Fibroblast of villous mesenchyme (primary cell): ENCODE measurements at regions not wholly inside any gene's neighbourhood (a gene's known extent, or its start where the extent isn't known, plus 50 kb on each side); places are given as distances from the start of the nearest gene placed in this dataset.
"Not testable (repeated sequence)": the region's sequence is repeated elsewhere in the genome, so short reads cannot be mapped to it uniquely, and the experiment has no call there.

Experiments used
- DNase-seq: peaks from one replicate; pipeline ENCODE4 v3.0.0-alpha.2; 2010; ENCODE audit warnings: low read depth
- H3K4me3 ChIP-seq: 2 replicates; pipeline ENCODE4 v1.5.1; 2011; ENCODE audit warnings: low read depth, mild to moderate bottlenecking, low read length
- CTCF ChIP-seq: IDR thresholded peaks from 2 replicates; pipeline ENCODE4 v1.5.1; 2012; ENCODE audit warnings: low read depth, mild to moderate bottlenecking, low read length; ENCODE audit not compliant: insufficient read depth

GRCh38 chr14:27315947-27316346 is 718.1 kb upstream of the NOVA1 start:
- no peak for TF ChIP-seq CTCF

GRCh38 chr14:27318774-27319420 is 721.1 kb upstream of the NOVA1 start:
- no peak for TF ChIP-seq CTCF
- H3K4me3 ChIP-seq, result no peak overlapping the region
- no peak for DNase-seq

More at GRCh38 chr14:27315947-27316346, 718.1 kb upstream of the NOVA1 start:
- no peak overlapping the region for H3K4me3 ChIP-seq
- DNase-seq, result no peak

- no peak for TF ChIP-seq CTCF
- H3K4me3 ChIP-seq, result no peak overlapping the region
- no peak for DNase-seq
These were observed 722.4 kb upstream of the NOVA1 start for GRCh38 chr14:27320261-27320660.

GRCh38 chr14:27327095-27327494 is 729.3 kb upstream of the NOVA1 start:
- no peak for TF ChIP-seq CTCF
- DNase-seq, result no peak
- H3K4me3 ChIP-seq, result no peak overlapping the region

GRCh38 chr14:27338012-27338411 is 740.2 kb upstream of the NOVA1 start:
- DNase-seq, result no peak
- no peak for TF ChIP-seq CTCF
- H3K4me3 ChIP-seq, result no peak overlapping the region

- not testable (repeated sequence) for H3K4me3 ChIP-seq, DNase-seq
These were observed 765.2 kb upstream of the NOVA1 start for GRCh38 chr14:27363036-27363435.

- DNase-seq, result no peak
- TF ChIP-seq CTCF, result no peak
- no peak overlapping the region for H3K4me3 ChIP-seq
These were observed 768.8 kb upstream of the NOVA1 start for GRCh38 chr14:27366596-27366995.
